Esophagus muscularis mucosa (tissue), 4 donors: ENCODE measurements at regions not wholly inside any gene's neighbourhood (a gene's known extent, or its start where the extent isn't known, plus 50 kb on each side); places are given as distances from the start of the nearest gene placed in this dataset.

Source experiments
- DNase-seq: peaks from one replicate; pipeline ENCODE4 v3.0.0-alpha.2; 2017; ENCODE audit errors: extremely low spot score
- H3K27ac ChIP-seq, 4 donors: fragments of 200-600 bp; sonication (generic); replicated peaks in 1 of 4; 1 replicate in 3 of 4; 2 replicates in 1 of 4; pipeline ENCODE4 v1.5.1; 2016 to 2019; ENCODE audit warnings: mild to moderate bottlenecking in 1 of 4
- H3K27me3 ChIP-seq, 4 donors: fragments of 200-600 bp; sonication (generic); one replicate each; pipeline versions ENCODE4 v1.5.1 to v1.6.0; 2016 to 2019
- H3K36me3 ChIP-seq, 4 donors: fragments of 200-600 bp; sonication (generic); one replicate each; pipeline ENCODE4 v1.5.1; 2016 to 2019
- H3K4me1 ChIP-seq, 4 donors: fragments of 200-600 bp; sonication (generic); one replicate each; pipeline ENCODE4 v1.5.1; 2016 to 2019
- H3K4me3 ChIP-seq, 4 donors: fragments of 200-600 bp; sonication (generic); 1 replicate in 2 of 4; 2 replicates in 2 of 4; pipeline ENCODE4 v1.5.1; 2016 to 2019; ENCODE audit warnings: mild to moderate bottlenecking in 4 of 4, moderate library complexity in 1 of 4
- H3K9me3 ChIP-seq, 4 donors: fragments of 200-600 bp; sonication (generic); 1 replicate in 3 of 4; 2 replicates in 1 of 4; pipeline ENCODE4 v1.5.1; 2016 to 2019
- CTCF ChIP-seq, 3 experiments: fragments of 200-600 bp in 2 of 3; fragments of 450-650 bp in 1 of 3; sonication (generic) in 2 of 3; IDR thresholded peaks; one replicate each; pipeline ENCODE4 v1.5.1; 2017 to 2019; ENCODE audit warnings: antibody characterized with exemption in 3 of 3, mild to moderate bottlenecking in 2 of 3, moderate library complexity in 1 of 3
- EP300 ChIP-seq: sonication (generic); formaldehyde crosslinking; IDR thresholded peaks from one replicate; pipeline ENCODE4 v1.6.1; 2017; ENCODE audit warnings: antibody characterized with exemption
- POLR2A ChIP-seq: fragments of 450-650 bp; IDR thresholded peaks from one replicate; pipeline ENCODE4 v1.6.1; 2017; ENCODE audit warnings: antibody characterized with exemption, moderate library complexity, mild to moderate bottlenecking, low read depth
- POLR2AphosphoS5 ChIP-seq, 2 donors: sonication (generic); formaldehyde crosslinking; IDR thresholded peaks; one replicate each; pipeline ENCODE4 v1.6.1; 2017; ENCODE audit warnings: antibody characterized with exemption in 2 of 2
- whole genome bisulfite sequencing: methylation state at CpG from one replicate; pipeline ENCODE4 v1.1.5; 2018; 5-methylcytosine and 5-hydroxymethylcytosine counted together
- intact Hi-C: fragments of 100-400 bp; cut with DNase I; formaldehyde crosslinking; loops from one replicate; pipeline ENCODE4 v1.15.1; 2023

- H3K4me1 ChIP-seq: peaks cover 0 to 8% (median 0%) of the 10 kb centered on the region in 4 donors
- intact Hi-C loops: no loop called here
- WGBS: 93% methylated on average over 5 of the region's 5 CpGs
- peaks cover 0 to 3% (median 0%) of the 10 kb centered on the region in 4 donors for H3K9me3 ChIP-seq
- H3K27ac ChIP-seq: no peak overlapping the region
- H3K27me3 ChIP-seq: peaks cover 0 to 14% (median 0%) of the 10 kb centered on the region in 4 donors
- H3K36me3 ChIP-seq: no peaks in the 10 kb centered on the region
- H3K4me3 ChIP-seq: no peak overlapping the region
- no peak for DNase-seq
- TF ChIP-seq POLR2A: no peak
- no peak for TF ChIP-seq CTCF (IDR thresholded peaks at IDR 0.05)
- TF ChIP-seq EP300: no peak
- TF ChIP-seq POLR2AphosphoS5 (IDR thresholded peaks at IDR 0.05): no peak
These were observed 183.1 kb upstream of the RREB1 start for GRCh38 chr6:6924708-6925107.

- TF ChIP-seq CTCF (IDR thresholded peaks at IDR 0.05) (no peak), POLR2AphosphoS5 (IDR thresholded peaks at IDR 0.05) (no peak), EP300 (no peak), POLR2A (no peak)
- WGBS: 86% methylated on average over 10 of the region's 10 CpGs
- Histone ChIP-seq H3K4me1 (peaks cover 0 to 8% (median 0%) of the 10 kb centered on the region in 4 donors), H3K27me3 (peaks cover 0 to 14% (median 0%) of the 10 kb centered on the region in 4 donors), H3K4me3 (no peak overlapping the region), H3K9me3 (peaks cover 0 to 3% (median 0%) of the 10 kb centered on the region in 4 donors), H3K27ac (no peak overlapping the region), H3K36me3 (no peaks in the 10 kb centered on the region)
- DNase-seq: no peak
- intact Hi-C loops: no loop called here
These were observed 182.2 kb upstream of the RREB1 start for GRCh38 chr6:6925391-6926164.

GRCh38 chr6:6926856-6927255 lies 180.9 kb upstream of the RREB1 start:
- TF ChIP-seq EP300 (no peak), CTCF (IDR thresholded peaks at IDR 0.05) (no peak), POLR2A (no peak), POLR2AphosphoS5 (IDR thresholded peaks at IDR 0.05) (no peak)
- Histone ChIP-seq H3K9me3 (peaks cover 0 to 3% (median 0%) of the 10 kb centered on the region in 4 donors), H3K27me3 (peaks cover 0 to 14% (median 0%) of the 10 kb centered on the region in 4 donors), H3K27ac (no peak overlapping the region), H3K4me3 (no peak overlapping the region), H3K4me1 (peaks cover 0 to 8% (median 0%) of the 10 kb centered on the region in 4 donors), H3K36me3 (no peaks in the 10 kb centered on the region)
- 80% methylated on average over 7 of the region's 7 CpGs for WGBS
- DNase-seq: no peak
- intact Hi-C loops: no loop called here

GRCh38 chr6:6927521-6928361 lies 180.0 kb upstream of the RREB1 start:
- WGBS: 55% methylated on average over 20 of the region's 20 CpGs

More at GRCh38 chr6:6927521-6928361, 180.0 kb upstream of the RREB1 start:
- no peak overlapping the region for H3K4me3 ChIP-seq
- intact Hi-C loops: no loop called here
- peaks cover 0 to 14% (median 0%) of the 10 kb centered on the region in 4 donors for H3K27me3 ChIP-seq
- H3K4me1 ChIP-seq: peaks cover 0 to 8% (median 0%) of the 10 kb centered on the region in 4 donors
- no peaks in the 10 kb centered on the region for H3K9me3 ChIP-seq
- no peak for DNase-seq
- H3K36me3 ChIP-seq: no peaks in the 10 kb centered on the region
- no peak for TF ChIP-seq EP300
- TF ChIP-seq POLR2A: no peak
- no peak overlapping the region for H3K27ac ChIP-seq
